SK-N-SH (cell line): ENCODE measurements at regions not wholly inside any gene's neighbourhood (a gene's known extent, or its start where the extent isn't known, plus 50 kb on each side); places are given as distances from the start of the nearest gene placed in this dataset.

Experiments used
- CTCF ChIA-PET: fragments of 300-600, 350-600 bp; formaldehyde crosslinking; extraction: SDS; loops from one replicate; lab custom pipeline; 2021; lab: Yijun Ruan, JAX
- POLR2A ChIA-PET: fragments of 350-600 bp; sonication (Branson Sonifier 250); formaldehyde crosslinking; extraction: SDS; loops from one replicate; lab custom pipeline; 2020; ENCODE audit warnings: antibody characterized with exemption, inconsistent platforms; lab: Yijun Ruan, JAX
- DNase-seq: peaks from one replicate; pipeline ENCODE4 v3.0.0; 2012
- H2AFZ ChIP-seq: fragments of 200-600 bp; sonication (generic); 2 replicates; pipeline ENCODE4 v1.8.1; 2016; ENCODE audit warnings: antibody characterized with exemption, mild to moderate bottlenecking, low read depth
- H3F3A ChIP-seq: fragments of 200-600 bp; sonication (generic); replicated peaks from 2 replicates; pipeline ENCODE3; 2016; ENCODE audit warnings: antibody characterized with exemption, mild to moderate bottlenecking; ENCODE audit not compliant: insufficient read depth
- H3K27ac ChIP-seq, 2 experiments: fragments of 200-500 bp in 1 of 2; fragments of 200-600 bp in 1 of 2; sonication (Bioruptor generic) in 1 of 2; sonication (generic), shearing (Covaris generic) in 1 of 2; 2 replicates each; pipeline versions ENCODE4 v1.5.1 to v1.6.1; 2014 to 2016; ENCODE audit warnings: low read depth in 2 of 2, inconsistent platforms in 1 of 2, low read length in 1 of 2, mild to moderate bottlenecking in 1 of 2, mixed read lengths in 1 of 2
- H3K27me3 ChIP-seq: fragments of 200-600 bp; sonication (generic), shearing (Covaris generic); 2 replicates; pipeline ENCODE4 v1.6.1; 2016; ENCODE audit warnings: mixed run types; ENCODE audit not compliant: insufficient read depth
- H3K36me3 ChIP-seq, 2 experiments: fragments of 200-500 bp in 1 of 2; fragments of 200-600 bp in 1 of 2; sonication (Bioruptor generic) in 1 of 2; sonication (generic) in 1 of 2; replicated peaks in 1 of 2; 2 replicates each; pipeline versions ENCODE3 to v1.5.1; 2014 to 2016; ENCODE audit warnings: low read length in 1 of 2, mild to moderate bottlenecking in 1 of 2; ENCODE audit not compliant: insufficient read depth in 2 of 2, control insufficient read depth in 1 of 2
- H3K4me1 ChIP-seq, 2 experiments: fragments of 200-500 bp in 1 of 2; fragments of 200-600 bp in 1 of 2; sonication (Bioruptor generic) in 1 of 2; sonication (generic), shearing (Covaris generic) in 1 of 2; 2 replicates each; pipeline versions ENCODE4 v1.5.1 to v1.6.1; 2014 to 2016; ENCODE audit warnings: low read depth in 1 of 2, low read length in 1 of 2, mixed run types in 1 of 2; ENCODE audit not compliant: insufficient read depth in 2 of 2, control insufficient read depth in 1 of 2
- H3K4me2 ChIP-seq: fragments of 200-600 bp; sonication (generic), shearing (Covaris generic); 2 replicates; pipeline ENCODE4 v1.6.1; 2017; ENCODE audit warnings: mixed run types
- H3K4me3 ChIP-seq, 2 experiments: fragments of 200-500 bp in 1 of 2; fragments of 200-600 bp in 1 of 2; sonication (Bioruptor generic) in 1 of 2; sonication (generic), shearing (Covaris generic) in 1 of 2; 2 replicates each; pipeline versions ENCODE4 v1.5.1 to v1.8.1; 2014 to 2016; ENCODE audit warnings: low read depth in 2 of 2, inconsistent platforms in 1 of 2, low read length in 1 of 2, mild to moderate bottlenecking in 1 of 2, mixed read lengths in 1 of 2, moderate library complexity in 1 of 2
- H3K79me2 ChIP-seq: fragments of 200-600 bp; sonication (generic); 2 replicates; pipeline ENCODE4 v1.8.1; 2017; ENCODE audit warnings: mild to moderate bottlenecking; ENCODE audit not compliant: insufficient read depth
- H3K9ac ChIP-seq: fragments of 200-600 bp; sonication (generic); 2 replicates; pipeline ENCODE4 v1.6.1; 2017; ENCODE audit warnings: mixed run types
- H3K9me2 ChIP-seq: fragments of 200-600 bp; sonication (generic); 2 replicates; pipeline ENCODE4 v1.6.1; 2017; ENCODE audit warnings: mixed run types
- H3K9me3 ChIP-seq: fragments of 200-600 bp; sonication (generic); 2 replicates; pipeline ENCODE4 v1.6.1; 2017; ENCODE audit warnings: mixed run types, mild to moderate bottlenecking, moderate library complexity
- H4K20me1 ChIP-seq: fragments of 200-600 bp; sonication (generic); 2 replicates; pipeline ENCODE4 v1.6.1; 2017; ENCODE audit warnings: mild to moderate bottlenecking, mixed run types; ENCODE audit not compliant: insufficient read depth
- FOSL2 ChIP-seq: IDR thresholded peaks from 2 replicates; pipeline ENCODE4 v1.4.0; 2012; ENCODE audit warnings: low read depth, mild to moderate bottlenecking, moderate library complexity, borderline replicate concordance
- FOXJ3 ChIP-seq: sonication (generic); formaldehyde crosslinking; IDR thresholded peaks from 2 replicates; pipeline ENCODE4 v1.5.1; 2020; ENCODE audit warnings: mild to moderate bottlenecking, missing genetic modification reagents
- GABPA ChIP-seq: IDR thresholded peaks from 2 replicates; pipeline ENCODE4 v1.4.0; 2012; ENCODE audit warnings: low read depth, mild to moderate bottlenecking
- GATA2 ChIP-seq: sonication (generic); formaldehyde crosslinking; IDR thresholded peaks from 2 replicates; pipeline ENCODE4 v1.5.0; 2020; ENCODE audit warnings: mild to moderate bottlenecking, missing genetic modification reagents
- MAX ChIP-seq: IDR thresholded peaks from 2 replicates; pipeline ENCODE4 v1.4.0; 2012; ENCODE audit warnings: low read depth
- MXI1 ChIP-seq: IDR thresholded peaks from 2 replicates; pipeline ENCODE4 v1.6.1; 2012; ENCODE audit warnings: mild to moderate bottlenecking, low read depth, low read length, improper control_type of control experiment
- NRF1 ChIP-seq: IDR thresholded peaks from 2 replicates; pipeline ENCODE4 v1.6.1; 2012; ENCODE audit warnings: low read depth, mild to moderate bottlenecking, low read length
- PBX3 ChIP-seq: IDR thresholded peaks from 2 replicates; pipeline ENCODE4; 2012
- POLR2AphosphoS5 ChIP-seq: IDR thresholded peaks from 2 replicates; pipeline ENCODE4 v1.6.1; 2012; ENCODE audit warnings: low read depth, low read length
- RFX5 ChIP-seq: IDR thresholded peaks from 2 replicates; pipeline ENCODE4 v1.6.1; 2012; ENCODE audit warnings: mild to moderate bottlenecking, improper control_type of control experiment, low read length
- SMC3 ChIP-seq: IDR thresholded peaks from 2 replicates; pipeline ENCODE4 v1.6.1; 2012; ENCODE audit warnings: low read depth, low read length, improper control_type of control experiment
- TAF1 ChIP-seq: IDR thresholded peaks from 2 replicates; pipeline ENCODE4 v1.6.1; 2012; ENCODE audit warnings: low read depth, mild to moderate bottlenecking, low read length, moderate library complexity, borderline replicate concordance
- USF2 ChIP-seq: fragments of 150-350 bp; IDR thresholded peaks from 2 replicates; pipeline ENCODE4 v1.6.1; 2017; ENCODE audit warnings: antibody characterized with exemption, low read length, low read depth, borderline replicate concordance
- ZBTB33 ChIP-seq: IDR thresholded peaks from 2 replicates; pipeline ENCODE4 v1.4.0; 2012; ENCODE audit warnings: low read depth, borderline replicate concordance
- WGBS: methylation state at CpG from one replicate; pipeline ENCODE4 v1.1.6; 2017; ENCODE audit warnings: low lambda C conversion rate; 5-methylcytosine and 5-hydroxymethylcytosine counted together

GRCh38 chr10:74760086-74760979, 66.1 kb upstream of the KAT6B start:
- H3K4me2 ChIP-seq: no peak overlapping the region
- CTCF ChIA-PET: interaction anchor here (0.5 kb wide), 1 partner anchor 85 kb away, joined by 3 read pairs; no protein-coding TSS in a partner anchor
- no peak overlapping the region for H3K9ac ChIP-seq
- no peak for DNase-seq
- no peak for TF ChIP-seq RFX5
- TF ChIP-seq MAX: no peak
- TF ChIP-seq POLR2AphosphoS5: no peak
- no peak for TF ChIP-seq NRF1
- TF ChIP-seq FOSL2: no peak
- no peak for TF ChIP-seq GABPA
- no peak for TF ChIP-seq MXI1
- no peak for TF ChIP-seq GATA2 (CRISPR knock-in tag)
- no peak for TF ChIP-seq TAF1
- no peak for TF ChIP-seq ZBTB33
- TF ChIP-seq FOXJ3: no peak
- TF ChIP-seq, all 33 proteins: peak for 0
- H3K9me2 ChIP-seq: no peaks in the 10 kb centered on the region
- no peaks in the 10 kb centered on the region for H3K79me2 ChIP-seq
- H3K4me1 ChIP-seq: no peaks in the 10 kb centered on the region
- no peak overlapping the region for H3K4me3 ChIP-seq
- POLR2A ChIA-PET: no interaction called here
- H3K27me3 ChIP-seq: no peaks in the 10 kb centered on the region
- 91% methylated on average over 7 of the region's 7 CpGs for WGBS
- no peak overlapping the region for H2AFZ ChIP-seq
- H3K27ac ChIP-seq: no peak overlapping the region
- no peaks in the 10 kb centered on the region for H3K36me3 ChIP-seq
- no peaks in the 10 kb centered on the region for H3K9me3 ChIP-seq
- H3F3A ChIP-seq: no peaks in the 10 kb centered on the region
- H4K20me1 ChIP-seq: no peaks in the 10 kb centered on the region

- 91% methylated on average over 17 of the region's 17 CpGs for WGBS
- H4K20me1 ChIP-seq: no peaks in the 10 kb centered on the region
- POLR2A ChIA-PET: no interaction called here
- H3K79me2 ChIP-seq: no peaks in the 10 kb centered on the region
- CTCF ChIA-PET: no interaction called here
- no peaks in the 10 kb centered on the region for H3K9me2 ChIP-seq
- H3K27ac ChIP-seq: no peak overlapping the region
- H3F3A ChIP-seq: no peaks in the 10 kb centered on the region
- no peak overlapping the region for H2AFZ ChIP-seq
- no peaks in the 10 kb centered on the region for H3K9me3 ChIP-seq
- no peak overlapping the region for H3K9ac ChIP-seq
- DNase-seq: no peak
- H3K4me2 ChIP-seq: no peak overlapping the region
- no peaks in the 10 kb centered on the region for H3K27me3 ChIP-seq
- H3K4me1 ChIP-seq: no peaks in the 10 kb centered on the region
- TF ChIP-seq SMC3 (no peak), USF2 (no peak), POLR2AphosphoS5 (no peak), PBX3 (no peak)
- H3K36me3 ChIP-seq: no peaks in the 10 kb centered on the region
- H3K4me3 ChIP-seq: no peak overlapping the region
Observed at GRCh38 chr10:74763934-74764591, 62.3 kb upstream of the KAT6B start.
